Pulmonary artery endothelial cell (primary cell): ENCODE measurements at regions not wholly inside any gene's neighbourhood (a gene's known extent, or its start where the extent isn't known, plus 50 kb on each side); places are given as distances from the start of the nearest gene placed in this dataset.
"Not testable (repeated sequence)": the region's sequence is repeated elsewhere in the genome, so short reads cannot be mapped to it uniquely, and the experiment has no call there.

Source experiments
- DNase-seq: peaks from one replicate; pipeline ENCODE4 v3.0.0-alpha.2; 2011; ENCODE audit warnings: low read depth, low spot score

DNA sequence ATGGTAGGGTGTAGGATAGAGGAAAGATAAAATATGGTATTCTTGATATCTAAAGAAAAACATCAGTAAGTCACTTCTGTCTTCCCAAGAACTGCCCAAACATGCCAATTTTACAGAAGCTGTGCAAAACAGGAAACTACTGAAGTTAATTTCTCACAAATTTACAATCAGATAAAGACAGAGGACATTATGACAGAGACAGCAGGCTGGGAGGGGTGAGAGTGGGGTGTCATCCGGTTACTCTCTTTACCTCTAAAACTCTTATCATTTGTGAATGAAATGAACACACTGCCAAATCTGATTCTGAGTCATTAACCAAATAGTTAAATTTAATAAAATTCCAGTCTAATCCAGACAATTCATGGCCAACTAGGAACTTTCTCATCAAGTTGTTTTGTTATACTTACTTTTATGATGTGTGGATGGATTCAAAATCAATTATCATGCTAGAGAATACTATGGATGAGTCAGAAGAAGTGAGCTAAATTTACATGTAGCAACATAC lies 323.2 kb upstream of the MEX3C start:
- DNase-seq, result no peak

- DNase-seq, result no peak
Measured at GRCh38 chr18:51522338-51522737, 324.9 kb upstream of the MEX3C start.

DNA sequence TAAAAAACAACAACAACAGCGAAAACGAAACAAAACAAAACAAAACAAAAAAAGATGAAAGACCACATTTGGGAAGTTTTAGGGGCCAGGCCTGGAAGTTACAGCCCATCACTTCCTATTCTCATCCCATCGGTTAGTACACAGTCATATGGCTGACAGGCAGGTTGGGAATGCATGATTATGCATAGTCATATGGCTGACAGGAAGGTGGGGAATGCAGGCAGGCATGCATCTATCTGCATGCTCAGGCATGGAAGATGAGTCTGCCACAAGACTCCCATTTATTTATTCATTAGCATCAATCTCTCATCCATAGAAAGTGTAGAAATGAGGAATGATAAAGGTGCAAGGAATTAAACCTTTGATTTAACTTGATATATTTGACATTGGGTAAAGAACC lies 325.3 kb upstream of the MEX3C start:
- no peak for DNase-seq

DNA sequence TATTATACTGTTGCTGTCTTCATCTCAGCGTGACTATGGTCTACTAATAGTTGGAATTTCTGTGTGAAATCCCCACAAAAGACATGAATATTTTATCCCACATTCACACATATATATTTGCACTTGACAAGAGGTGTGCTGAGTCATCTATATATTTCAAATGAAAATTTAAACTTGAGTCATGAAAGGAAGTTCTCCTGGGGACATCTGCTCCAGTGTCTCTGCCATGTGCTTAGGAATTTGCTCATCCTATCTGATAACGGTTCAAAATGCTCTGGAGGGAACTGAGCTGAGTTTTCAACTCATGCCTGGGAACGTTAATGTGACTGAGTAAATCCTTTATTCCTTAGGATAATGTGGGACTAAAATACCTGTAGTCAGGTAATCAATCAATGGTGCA lies 326.2 kb upstream of the MEX3C start:
- DNase-seq, result no peak

DNA sequence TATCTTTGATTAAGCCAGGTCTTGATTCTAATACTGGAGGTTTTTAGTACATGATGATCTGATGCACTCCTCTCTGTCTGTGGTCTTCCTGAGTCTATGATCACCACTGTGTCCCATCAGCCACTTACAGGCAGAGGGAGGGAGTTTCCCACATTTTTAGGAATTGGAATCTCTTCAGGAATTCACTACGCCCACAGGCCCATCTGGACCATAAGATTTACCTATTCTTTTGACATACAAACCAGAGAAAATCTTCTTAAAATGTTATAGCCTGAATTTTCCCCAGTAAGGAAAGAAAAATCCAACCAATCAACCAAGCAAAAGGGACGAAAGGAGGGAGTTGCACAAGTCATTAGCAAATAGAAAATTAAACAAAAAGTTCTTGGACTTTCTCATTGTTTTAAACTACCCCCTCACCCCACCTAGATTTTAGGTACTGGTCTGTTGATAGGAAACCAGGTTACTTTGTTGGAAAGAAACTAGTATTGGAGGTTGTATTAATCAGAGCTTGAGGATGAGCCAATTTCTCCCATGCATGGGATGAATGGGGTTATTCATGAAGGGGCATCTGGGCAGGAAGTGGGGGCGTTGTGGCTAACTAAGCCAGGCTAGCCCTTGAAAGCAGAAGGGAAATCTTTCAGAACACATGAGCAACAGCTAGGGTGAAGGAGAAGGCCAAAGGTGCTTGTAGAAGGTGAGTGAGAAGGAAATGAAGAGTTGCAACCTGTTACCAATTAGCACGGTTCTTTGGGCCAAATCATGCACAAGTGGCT lies 328.2 kb upstream of the MEX3C start:
- DNase-seq, result no peak

- no peak for DNase-seq
Measured at GRCh38 chr18:51527826-51528225, 330.3 kb upstream of the MEX3C start.

GRCh38 chr18:51531501-51531900 lies 334.0 kb upstream of the MEX3C start:
- no peak for DNase-seq

GRCh38 chr18:51537487-51537886 lies 340.0 kb upstream of the MEX3C start:
- no peak for DNase-seq

DNA sequence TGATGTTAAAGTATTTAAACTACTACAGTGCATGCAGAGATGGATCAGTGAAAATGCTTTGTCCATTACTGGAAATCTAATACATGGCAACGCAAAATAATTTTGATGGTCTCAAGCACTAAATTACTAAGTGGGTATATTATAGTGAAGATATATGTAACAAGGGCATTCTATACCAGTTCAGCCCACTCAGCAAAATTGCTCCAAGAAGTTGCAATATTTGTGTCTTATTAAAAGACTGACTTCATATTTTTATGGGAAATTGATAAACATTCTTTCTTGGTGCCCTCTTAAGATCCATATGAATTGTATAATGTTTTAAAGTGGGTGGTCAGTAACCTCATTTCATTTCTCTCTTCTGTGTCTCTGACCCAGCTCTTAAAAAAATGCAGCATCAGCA lies 343.1 kb upstream of the MEX3C start:
- no peak for DNase-seq

GRCh38 chr18:51541230-51541629 lies 343.7 kb upstream of the MEX3C start:
- DNase-seq, result no peak

DNA sequence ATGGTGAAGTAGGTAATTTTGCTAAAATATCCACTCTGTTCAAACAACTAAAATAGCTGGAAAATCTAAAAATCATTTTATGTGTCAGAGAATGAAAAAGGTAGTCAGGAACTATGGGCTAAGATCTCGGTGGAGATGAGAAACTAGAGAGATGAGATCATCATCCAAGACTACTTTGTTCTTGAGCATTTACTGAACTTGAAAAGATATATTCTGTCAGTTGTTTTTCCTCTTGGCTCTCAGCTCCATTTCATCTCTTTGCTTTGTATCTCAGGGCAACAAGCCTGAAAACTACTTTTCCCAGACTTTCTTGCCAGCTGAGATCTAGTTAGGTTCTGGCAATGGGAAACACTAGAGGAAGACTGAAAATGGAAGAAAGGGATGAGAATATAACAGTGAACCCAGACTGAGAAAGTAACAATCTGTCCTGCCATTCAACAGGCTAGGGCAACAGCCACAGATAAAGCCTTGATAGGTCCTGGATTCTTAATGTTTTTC lies 346.2 kb upstream of the MEX3C start:
- no peak for DNase-seq

- no peak for DNase-seq
Measured at GRCh38 chr18:51545446-51545845, 348.0 kb upstream of the MEX3C start.

- DNase-seq, result no peak
Measured at GRCh38 chr18:51559198-51559901, 361.9 kb upstream of the MEX3C start.

DNA sequence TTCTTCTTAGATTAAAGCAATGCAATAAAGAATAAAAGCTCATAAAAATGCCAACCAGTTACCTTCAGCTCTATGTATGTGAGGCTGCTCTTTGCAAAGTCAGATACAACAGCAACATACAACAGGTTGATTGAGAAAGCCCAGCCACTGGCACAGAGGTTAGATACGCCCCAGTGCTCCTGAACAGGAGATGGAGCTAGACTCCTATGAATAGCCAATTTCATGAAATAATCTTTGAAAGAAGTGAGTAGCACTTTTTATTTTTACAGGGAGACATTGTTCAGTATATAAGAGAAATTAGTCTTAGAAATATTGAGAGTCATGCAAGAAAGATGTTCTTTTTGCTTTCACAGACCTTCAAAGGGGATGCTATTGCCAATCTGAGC lies 362.4 kb upstream of the MEX3C start:
- no peak for DNase-seq

DNA sequence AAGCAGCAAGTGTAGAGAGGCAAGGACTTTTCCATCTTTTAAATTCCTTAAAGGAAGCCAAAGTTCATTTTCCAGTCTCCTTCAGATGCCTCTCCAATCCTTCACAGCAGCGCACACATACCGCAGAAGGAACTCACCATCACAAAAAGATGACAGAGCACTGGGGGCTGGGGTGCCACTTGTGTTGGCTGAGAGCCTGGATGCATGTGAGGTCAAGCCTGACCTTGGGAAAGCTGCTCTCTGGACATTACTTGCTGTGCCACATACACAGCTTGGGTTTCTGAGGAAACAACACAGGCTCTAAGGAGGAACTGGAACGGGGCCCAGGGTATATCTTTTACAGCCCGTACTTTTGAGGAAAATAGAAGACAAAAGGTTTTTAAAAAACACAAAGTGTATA lies 364.3 kb upstream of the MEX3C start:
- no peak for DNase-seq

- DNase-seq, result no peak
Measured at GRCh38 chr18:51562866-51563265, 365.4 kb upstream of the MEX3C start.

DNA sequence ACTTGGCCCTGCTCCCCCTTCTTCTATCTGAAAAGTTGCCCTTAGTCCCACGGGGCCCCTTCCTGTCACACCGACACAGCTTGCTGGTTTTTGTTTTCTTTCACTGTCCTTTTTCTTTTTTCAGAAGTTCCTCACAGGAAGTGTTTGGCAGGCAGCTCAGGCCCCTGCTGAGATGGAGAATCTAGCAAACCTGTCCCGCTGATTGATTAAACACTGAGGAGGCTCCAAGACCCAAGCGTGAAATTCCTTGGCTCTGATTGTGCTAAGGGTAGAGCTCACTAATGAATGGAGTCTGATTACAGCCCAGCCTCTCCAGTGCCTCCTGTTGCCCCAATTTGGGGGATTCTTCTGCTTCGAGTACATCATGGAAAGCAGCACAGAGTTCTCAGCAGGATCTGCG lies 365.9 kb upstream of the MEX3C start:
- DNase-seq, result no peak

GRCh38 chr18:51568151-51568550 lies 370.7 kb upstream of the MEX3C start:
- no peak for DNase-seq

GRCh38 chr18:51569153-51569552 lies 371.7 kb upstream of the MEX3C start:
- no peak for DNase-seq

DNA sequence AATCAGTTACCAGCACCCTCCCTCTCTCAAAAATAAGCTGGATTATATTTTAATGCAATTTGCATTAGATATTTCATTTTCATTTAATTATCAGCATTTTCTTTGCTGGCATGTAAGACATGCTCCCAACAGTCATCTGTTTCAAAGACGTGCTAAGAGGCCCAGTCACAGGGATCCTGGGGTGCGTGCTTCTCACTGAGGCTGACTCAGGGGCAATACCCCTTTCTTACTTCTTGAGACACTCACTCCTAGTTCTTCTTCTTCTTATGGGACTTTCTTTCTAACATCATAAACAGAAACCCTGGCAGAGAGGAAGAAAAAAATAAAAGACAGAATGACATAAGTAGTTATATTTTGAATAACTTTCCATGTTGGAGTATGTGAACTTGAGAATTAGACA lies 372.1 kb upstream of the MEX3C start:
- DNase-seq, result no peak

- DNase-seq, result not testable (repeated sequence)
Measured at GRCh38 chr18:51570071-51570470, 372.6 kb upstream of the MEX3C start.

GRCh38 chr18:51573886-51574285 lies 376.4 kb upstream of the MEX3C start:
- DNase-seq, result not testable (repeated sequence)

GRCh38 chr18:51575171-51575570 lies 377.7 kb upstream of the MEX3C start:
- no peak for DNase-seq
